Right ventricle myocardium inferior (tissue), 1 donor: ENCODE measurements at regions not wholly inside any gene's neighbourhood (a gene's known extent, or its start where the extent isn't known, plus 50 kb on each side); places are given as distances from the start of the nearest gene placed in this dataset.
"Not testable (repeated sequence)": the region's sequence is repeated elsewhere in the genome, so short reads cannot be mapped to it uniquely, and the experiment has no call there.

Source experiments
- ATAC-seq: fragments of 200-7000 bp; cut with Tn5 transposase; one replicate; pipeline ENCODE4 v1.9.1; 2020; ENCODE audit warnings: mild to moderate bottlenecking, moderate library complexity
- DNase-seq: peaks from one replicate; pipeline ENCODE4 v3.0.0; 2021; ENCODE audit errors: missing footprints
- intact Hi-C: fragments of 100-400 bp; cut with DNase I; formaldehyde crosslinking; loops from one replicate; pipeline ENCODE4 v1.11.0; 2022
- donor health status: DM: no; HTN: yes; CAD: no; lungs with severe emphysema.

GRCh38 chr15:92843326-92843725 is 56.8 kb upstream of the CHD2 start:
- intact Hi-C loops: no loop called here
- no peak for ATAC-seq

DNA sequence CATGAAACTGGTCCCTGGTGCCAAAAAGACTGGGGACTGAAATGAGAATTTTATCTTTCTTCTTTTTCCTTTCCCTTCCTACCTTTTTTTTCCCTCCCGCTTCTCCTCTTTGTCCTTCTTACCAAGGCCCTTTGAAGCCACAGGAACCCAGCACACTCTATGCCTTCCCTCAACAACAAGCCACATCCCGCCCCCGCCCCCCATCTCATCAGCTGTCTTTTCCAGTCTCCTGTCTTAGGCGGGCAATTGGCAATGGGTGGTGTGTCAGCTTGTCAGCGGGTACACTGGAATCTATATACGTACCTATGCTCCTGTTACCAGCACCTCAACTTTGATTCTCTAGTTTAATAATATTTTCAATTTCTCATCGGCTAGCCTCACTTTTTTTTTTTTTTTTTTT is 56.3 kb upstream of the CHD2 start:
- DNase-seq: no peak
- no peak for ATAC-seq
- intact Hi-C loops: no loop called here

More at GRCh38 chr15:92843326-92843725, 56.8 kb upstream of the CHD2 start:
- DNase-seq: no peak

DNA sequence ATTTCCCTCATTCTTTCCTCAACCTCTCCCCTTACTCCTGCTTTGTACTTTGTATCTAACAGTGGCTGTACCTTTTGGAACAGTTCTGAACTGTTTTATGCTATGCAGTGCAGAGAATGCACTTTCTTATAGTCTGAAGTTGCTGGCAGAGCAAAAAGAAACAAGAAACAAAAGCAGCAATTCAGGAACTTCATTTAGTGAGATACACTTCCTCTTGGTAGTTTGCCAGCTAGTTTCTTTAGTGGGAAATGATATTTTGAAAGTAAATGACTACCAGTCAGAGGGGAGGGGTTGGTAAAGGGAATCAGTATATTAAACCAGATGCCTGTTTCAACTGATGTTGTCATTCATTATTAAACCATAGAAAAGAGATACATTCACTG is 55.0 kb upstream of the CHD2 start:
- ATAC-seq: peak; percentile 31

GRCh38 chr15:92846741-92847140 is 53.4 kb upstream of the CHD2 start:
- no peak for ATAC-seq
- DNase-seq: no peak
- intact Hi-C loops: no loop called here

More for the DNA sequence above, 55.0 kb upstream of the CHD2 start:
- no peak for DNase-seq
- intact Hi-C loops: no loop called here

DNA sequence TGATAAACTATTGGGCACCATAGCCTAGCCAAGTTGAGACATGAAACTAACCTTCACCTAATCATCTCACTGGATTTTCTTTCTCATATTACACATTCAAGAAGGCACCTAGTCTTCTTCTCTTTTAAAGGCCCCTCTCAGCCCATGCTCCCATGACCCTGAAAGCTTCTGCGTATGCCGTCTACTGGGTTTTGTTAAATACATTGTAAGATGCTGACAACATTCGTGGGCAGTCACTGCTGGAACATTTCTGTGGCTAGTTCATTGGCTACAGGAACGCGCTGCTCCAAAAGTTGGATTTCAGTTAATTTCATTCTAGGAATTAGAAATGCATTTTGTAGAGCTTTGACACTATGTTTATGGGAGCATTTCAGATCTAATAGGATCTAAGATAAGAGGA is 52.3 kb upstream of the CHD2 start:
- ATAC-seq (no peak), DNase-seq (no peak)
- intact Hi-C loops: no loop called here

GRCh38 chr15:92848464-92848851 is 51.7 kb upstream of the CHD2 start:
- intact Hi-C loops: no loop called here
- ATAC-seq (no peak), DNase-seq (no peak)

DNA sequence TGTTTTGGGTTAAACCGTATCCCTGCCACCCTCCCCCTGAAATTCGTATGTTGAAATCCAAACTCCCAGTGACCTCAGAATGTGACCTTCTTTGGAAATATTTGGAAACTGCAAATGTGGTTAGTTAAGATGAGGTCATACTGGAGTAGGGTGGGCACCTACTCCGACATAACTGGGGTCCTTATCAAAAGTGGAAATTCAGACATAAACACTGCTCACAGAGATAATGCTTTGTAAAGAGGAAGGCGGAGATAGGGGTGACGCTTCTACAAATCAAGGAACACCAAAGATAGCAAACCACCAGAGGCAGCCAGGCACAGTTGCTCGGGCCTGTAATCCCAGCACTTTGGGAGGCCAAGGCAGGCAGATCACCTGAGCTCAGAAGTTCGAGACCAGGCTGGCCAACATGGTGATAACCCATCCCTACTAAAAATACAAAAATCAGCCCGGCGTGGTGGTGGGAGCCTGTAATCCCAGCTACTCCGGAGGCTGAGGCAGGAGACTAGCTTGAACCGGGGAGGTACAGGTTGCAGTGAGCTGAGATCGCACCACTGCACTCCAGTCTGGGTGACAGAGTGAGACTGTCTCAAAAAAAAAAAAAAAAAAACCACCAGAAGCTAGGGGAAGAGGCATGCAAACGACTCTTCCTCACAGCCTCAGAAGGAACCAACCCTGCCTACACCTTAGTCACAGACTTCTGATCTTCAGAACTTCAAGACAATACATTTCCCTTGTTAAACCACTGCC is 51.1 kb upstream of the CHD2 start:
- intact Hi-C loops: no loop called here
- DNase-seq: no peak
- no peak for ATAC-seq

- intact Hi-C loops, ATAC-seq, DNase-seq: not testable (repeated sequence)
Measured at GRCh38 chr15:92850218-92850617, 49.9 kb upstream of the CHD2 start.
